T-cell (primary cell): ENCODE measurements at regions not wholly inside any gene's neighbourhood (a gene's known extent, or its start where the extent isn't known, plus 50 kb on each side); places are given as distances from the start of the nearest gene placed in this dataset.

Experiments used
- ATAC-seq, 4 experiments: fragments of 200-7000 bp in 3 of 4; fragments of 150-1000 bp in 1 of 4; cut with Tn5 transposase; replicated peaks in 1 of 4; 1 replicate in 3 of 4; 2 replicates in 1 of 4; pipeline ENCODE4 v1.10.0; 2021; ENCODE audit warnings: moderate library complexity in 3 of 4, mild to moderate bottlenecking in 2 of 4, moderate number of reproducible peaks in 1 of 4
- CTCF ChIA-PET, 2 donors: fragments of 300-600 bp; sonication (Branson Sonifier 250); formaldehyde crosslinking; loops; one replicate each; lab custom pipeline; 2022; ENCODE audit warnings: antibody characterized with exemption in 2 of 2; lab: Charles Lee
- POLR2A ChIA-PET, 2 donors: fragments of 300-600 bp; sonication (Branson Sonifier 250); formaldehyde crosslinking; loops; one replicate each; lab custom pipeline; 2022; ENCODE audit warnings: antibody characterized with exemption in 2 of 2; lab: Charles Lee
- DNase-seq, 35 experiments: peaks; one replicate each; pipeline versions ENCODE4 v3.0.0 to v3.0.0-alpha.2; 2013 to 2023
- H3K27ac ChIP-seq: one replicate; pipeline ENCODE4 v1.5.1; 2013; ENCODE audit warnings: low read length
- H3K27me3 ChIP-seq, 2 experiments: replicated peaks in 1 of 2; 1 replicate in 1 of 2; 2 replicates in 1 of 2; pipeline versions ENCODE4 v1.6.1 to v1.7.0; 2013; ENCODE audit warnings: low read length in 1 of 2, mixed read lengths in 1 of 2; ENCODE audit not compliant: control insufficient read depth in 2 of 2, insufficient read depth in 2 of 2; ENCODE audit errors: extremely low read depth in 1 of 2
- H3K36me3 ChIP-seq, 2 donors: 1 replicate in 1 of 2; 2 replicates in 1 of 2; pipeline versions ENCODE4 v1.6.1 to v1.7.0; 2013; ENCODE audit warnings: low read length in 1 of 2; ENCODE audit not compliant: control insufficient read depth in 2 of 2, insufficient read depth in 1 of 2; ENCODE audit errors: extremely low read depth in 1 of 2
- H3K4me1 ChIP-seq, 2 experiments: 1 replicate in 1 of 2; 2 replicates in 1 of 2; pipeline versions ENCODE4 v1.6.1 to v1.7.0; 2013; ENCODE audit warnings: low read length in 2 of 2, mixed read lengths in 1 of 2; ENCODE audit not compliant: insufficient read depth in 2 of 2, control insufficient read depth in 1 of 2; ENCODE audit errors: extremely low read depth in 1 of 2
- H3K4me3 ChIP-seq, 2 donors: 1 replicate in 1 of 2; 2 replicates in 1 of 2; pipeline versions ENCODE4 v1.5.1 to v1.7.0; 2013; ENCODE audit warnings: mild to moderate bottlenecking in 2 of 2, low read length in 1 of 2, moderate library complexity in 1 of 2; ENCODE audit not compliant: control insufficient read depth in 1 of 2; ENCODE audit errors: extremely low read depth in 1 of 2
- H3K9me3 ChIP-seq: 2 replicates; pipeline ENCODE4 v1.7.0; 2013
- H3K27ac Mint-ChIP-seq, 2 donors: one replicate each; pipeline ENCODE4 v1.8.0; 2020 to 2021; ENCODE audit warnings: mild to moderate bottlenecking in 2 of 2, mixed read lengths in 2 of 2
- H3K27me3 Mint-ChIP-seq, 2 donors: one replicate each; pipeline ENCODE4 v1.8.0; 2021 to 2022; ENCODE audit warnings: mixed read lengths in 2 of 2
- H3K36me3 Mint-ChIP-seq: one replicate; pipeline ENCODE4 v1.8.0; 2021; ENCODE audit warnings: mixed read lengths
- H3K4me1 Mint-ChIP-seq, 3 donors: one replicate each; pipeline ENCODE4 v1.8.0; 2020 to 2022; ENCODE audit warnings: mixed read lengths in 3 of 3, mild to moderate bottlenecking in 1 of 3
- H3K4me3 Mint-ChIP-seq, 3 donors: one replicate each; pipeline ENCODE4 v1.8.0; 2020 to 2022; ENCODE audit warnings: mild to moderate bottlenecking in 3 of 3, mixed read lengths in 3 of 3, moderate library complexity in 3 of 3
- H3K9me3 Mint-ChIP-seq, 3 donors: one replicate each; pipeline ENCODE4 v1.8.0; 2020 to 2022; ENCODE audit warnings: mixed read lengths in 3 of 3
- WGBS: methylation state at CpG from one replicate; pipeline ENCODE4 v1.1.5; 2013; ENCODE audit warnings: missing lambda C conversion rate; ENCODE audit not compliant: insufficient coverage; 5-methylcytosine and 5-hydroxymethylcytosine counted together

GRCh38 chr5:86124333-86124732 is 493.4 kb upstream of the COX7C start:
- Histone ChIP-seq H3K27me3 (no peaks in the 10 kb centered on the region), H3K36me3 (no peaks in the 10 kb centered on the region), H3K27ac (no peak overlapping the region), H3K4me3 (no peak overlapping the region), H3K4me1 (no peaks in the 10 kb centered on the region), H3K9me3 (no peaks in the 10 kb centered on the region)
- Mint-ChIP-seq H3K4me3 (no peak overlapping the region), H3K27me3 (no peaks in the 10 kb centered on the region), H3K27ac (no peak overlapping the region), H3K9me3 (no peaks in the 10 kb centered on the region), H3K4me1 (no peaks in the 10 kb centered on the region), H3K36me3 (no peaks in the 10 kb centered on the region)
- POLR2A ChIA-PET: no interaction called here
- no CpG with 5 or more reads among the region's 3 CpGs for WGBS
- CTCF ChIA-PET: interaction anchor here in 1 of 2 donors (0.6 kb wide), 1 partner anchor 9 kb away, joined by 3 read pairs; no protein-coding TSS in a partner anchor
- no peak for DNase-seq
- no peak for ATAC-seq

- H3K36me3 ChIP-seq: no peaks in the 10 kb centered on the region
- no peaks in the 10 kb centered on the region for H3K36me3 Mint-ChIP-seq
Measured at GRCh38 chr5:86125731-86126601, 491.8 kb upstream of the COX7C start.

GRCh38 chr5:86127696-86128095 is 490.0 kb upstream of the COX7C start:
- no peak for ATAC-seq
- no peaks in the 10 kb centered on the region for H3K9me3 Mint-ChIP-seq
- no peak overlapping the region for H3K4me3 Mint-ChIP-seq

More at GRCh38 chr5:86125731-86126601, 491.8 kb upstream of the COX7C start:
- H3K4me3 ChIP-seq: no peak overlapping the region
- H3K9me3 Mint-ChIP-seq: no peaks in the 10 kb centered on the region
- ATAC-seq (no peak), DNase-seq (no peak)
- ChIA-PET POLR2A (no interaction called here), CTCF (interaction anchor here in 1 of 2 donors (0.6 kb wide), 1 partner anchor 58 kb away, joined by 5 read pairs; no protein-coding TSS in a partner anchor)
- no peak overlapping the region for H3K4me3 Mint-ChIP-seq
- whole genome bisulfite sequencing: 0% methylated on average over 1 of the region's 2 CpGs
- H3K27ac ChIP-seq: no peak overlapping the region
- H3K27me3 Mint-ChIP-seq: no peaks in the 10 kb centered on the region
- H3K4me1 ChIP-seq: no peaks in the 10 kb centered on the region
- H3K27ac Mint-ChIP-seq: no peak overlapping the region
- no peaks in the 10 kb centered on the region for H3K9me3 ChIP-seq
- no peaks in the 10 kb centered on the region for H3K27me3 ChIP-seq
- H3K4me1 Mint-ChIP-seq: no peaks in the 10 kb centered on the region

GRCh38 chr5:86129009-86129408 is 488.7 kb upstream of the COX7C start:
- no peak for ATAC-seq
- H3K4me1 ChIP-seq: no peaks in the 10 kb centered on the region
- Mint-ChIP-seq H3K9me3 (no peaks in the 10 kb centered on the region), H3K27ac (no peak overlapping the region), H3K27me3 (no peaks in the 10 kb centered on the region), H3K4me1 (no peaks in the 10 kb centered on the region), H3K4me3 (no peak overlapping the region), H3K36me3 (no peaks in the 10 kb centered on the region)
- POLR2A ChIA-PET: no interaction called here
- H3K4me3 ChIP-seq: no peak overlapping the region
- no peak overlapping the region for H3K27ac ChIP-seq
- no peaks in the 10 kb centered on the region for H3K27me3 ChIP-seq
- no peak for DNase-seq
- no peaks in the 10 kb centered on the region for H3K36me3 ChIP-seq
- CTCF ChIA-PET: no interaction called here
- H3K9me3 ChIP-seq: no peaks in the 10 kb centered on the region

More at GRCh38 chr5:86127696-86128095, 490.0 kb upstream of the COX7C start:
- no peaks in the 10 kb centered on the region for H3K9me3 ChIP-seq
- H3K27me3 ChIP-seq: no peaks in the 10 kb centered on the region
- no peaks in the 10 kb centered on the region for H3K27me3 Mint-ChIP-seq
- WGBS: no CpG with 5 or more reads among the region's 1 CpG
- H3K36me3 ChIP-seq: no peaks in the 10 kb centered on the region
- H3K27ac Mint-ChIP-seq: no peak overlapping the region
- H3K4me1 ChIP-seq: no peaks in the 10 kb centered on the region
- no peaks in the 10 kb centered on the region for H3K4me1 Mint-ChIP-seq
- no peak overlapping the region for H3K27ac ChIP-seq
- H3K36me3 Mint-ChIP-seq: no peaks in the 10 kb centered on the region
- DNase-seq: no peak
- CTCF ChIA-PET: no interaction called here
- no peak overlapping the region for H3K4me3 ChIP-seq
- POLR2A ChIA-PET: no interaction called here

- H3K9me3 Mint-ChIP-seq: peaks cover 0 to 6% (median 0%) of the 10 kb centered on the region in 3 donors
- H3K36me3 Mint-ChIP-seq: no peaks in the 10 kb centered on the region
- CTCF ChIA-PET: no interaction called here
- no peaks in the 10 kb centered on the region for H3K36me3 ChIP-seq
- H3K4me1 Mint-ChIP-seq: no peaks in the 10 kb centered on the region
- POLR2A ChIA-PET: no interaction called here
- H3K4me3 Mint-ChIP-seq: no peak overlapping the region
- no peaks in the 10 kb centered on the region for H3K4me1 ChIP-seq
- WGBS: no CpG with 5 or more reads among the region's 2 CpGs
- H3K27me3 Mint-ChIP-seq: no peaks in the 10 kb centered on the region
- no peak for ATAC-seq
- H3K4me3 ChIP-seq: no peak overlapping the region
- H3K27ac ChIP-seq: no peak overlapping the region
- no peak overlapping the region for H3K27ac Mint-ChIP-seq
- no peaks in the 10 kb centered on the region for H3K27me3 ChIP-seq
- no peaks in the 10 kb centered on the region for H3K9me3 ChIP-seq
- DNase-seq: no peak
Measured at GRCh38 chr5:86137297-86137696, 480.4 kb upstream of the COX7C start.

- WGBS: 60% methylated on average over 1 of the region's 3 CpGs
Measured at GRCh38 chr5:86143837-86144236, 473.9 kb upstream of the COX7C start.

More at GRCh38 chr5:86143837-86144236, 473.9 kb upstream of the COX7C start:
- H3K4me3 ChIP-seq: no peak overlapping the region
- Mint-ChIP-seq H3K4me3 (no peak overlapping the region), H3K27me3 (no peaks in the 10 kb centered on the region), H3K27ac (no peak overlapping the region), H3K9me3 (peaks cover 0 to 21% (median 8%) of the 10 kb centered on the region in 3 donors), H3K36me3 (no peaks in the 10 kb centered on the region), H3K4me1 (no peaks in the 10 kb centered on the region)
- ATAC-seq: no peak
- no peaks in the 10 kb centered on the region for H3K36me3 ChIP-seq
- H3K27me3 ChIP-seq: no peaks in the 10 kb centered on the region
- POLR2A ChIA-PET: no interaction called here
- H3K9me3 ChIP-seq: no peaks in the 10 kb centered on the region
- no peaks in the 10 kb centered on the region for H3K4me1 ChIP-seq
- no peak for DNase-seq
- CTCF ChIA-PET: no interaction called here
- H3K27ac ChIP-seq: no peak overlapping the region
